ENCODE measurements at regions not wholly inside any gene's neighbourhood (a gene's known extent, or its start where the extent isn't known, plus 50 kb on each side); places are given as distances from the start of the nearest gene placed in this dataset.

DNA sequence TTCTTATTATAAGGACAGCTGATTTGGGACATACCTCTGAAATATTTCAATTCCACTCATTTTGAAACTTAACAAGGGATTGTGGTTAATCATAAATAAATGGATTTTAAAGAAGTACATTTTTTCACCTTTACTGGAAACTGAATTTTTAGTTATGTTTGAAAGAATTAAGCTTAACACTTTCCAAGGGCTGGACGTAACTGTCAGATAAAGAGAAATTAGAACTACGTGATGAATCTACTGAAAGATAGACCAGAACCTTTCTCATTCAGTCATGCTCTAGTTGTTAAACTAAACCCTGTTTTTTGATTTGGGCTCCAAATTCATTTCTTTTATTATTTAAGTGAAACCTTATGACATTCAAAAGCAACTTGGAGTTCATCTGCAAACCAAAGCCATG, 1892.1 kb upstream of the SEL1L start:
- TF ChIP-seq RFX5 (IDR thresholded peaks at IDR 0.05), result no peak
- TF ChIP-seq, protein P1, sequence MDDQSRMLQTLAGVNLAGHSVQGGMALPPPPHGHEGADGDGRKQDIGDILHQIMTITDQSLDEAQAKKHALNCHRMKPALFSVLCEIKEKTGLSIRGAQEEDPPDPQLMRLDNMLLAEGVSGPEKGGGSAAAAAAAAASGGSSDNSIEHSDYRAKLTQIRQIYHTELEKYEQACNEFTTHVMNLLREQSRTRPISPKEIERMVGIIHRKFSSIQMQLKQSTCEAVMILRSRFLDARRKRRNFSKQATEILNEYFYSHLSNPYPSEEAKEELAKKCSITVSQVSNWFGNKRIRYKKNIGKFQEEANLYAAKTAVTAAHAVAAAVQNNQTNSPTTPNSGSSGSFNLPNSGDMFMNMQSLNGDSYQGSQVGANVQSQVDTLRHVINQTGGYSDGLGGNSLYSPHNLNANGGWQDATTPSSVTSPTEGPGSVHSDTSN (IDR thresholded peaks at IDR 0.05), result no peak
- no peak for TF ChIP-seq HOXB5 (CRISPR knock-in tag; IDR thresholded peaks at IDR 0.05)
- no peak for TF ChIP-seq CEBPB (IDR thresholded peaks at IDR 0.05)
- TF ChIP-seq, protein P2, sequence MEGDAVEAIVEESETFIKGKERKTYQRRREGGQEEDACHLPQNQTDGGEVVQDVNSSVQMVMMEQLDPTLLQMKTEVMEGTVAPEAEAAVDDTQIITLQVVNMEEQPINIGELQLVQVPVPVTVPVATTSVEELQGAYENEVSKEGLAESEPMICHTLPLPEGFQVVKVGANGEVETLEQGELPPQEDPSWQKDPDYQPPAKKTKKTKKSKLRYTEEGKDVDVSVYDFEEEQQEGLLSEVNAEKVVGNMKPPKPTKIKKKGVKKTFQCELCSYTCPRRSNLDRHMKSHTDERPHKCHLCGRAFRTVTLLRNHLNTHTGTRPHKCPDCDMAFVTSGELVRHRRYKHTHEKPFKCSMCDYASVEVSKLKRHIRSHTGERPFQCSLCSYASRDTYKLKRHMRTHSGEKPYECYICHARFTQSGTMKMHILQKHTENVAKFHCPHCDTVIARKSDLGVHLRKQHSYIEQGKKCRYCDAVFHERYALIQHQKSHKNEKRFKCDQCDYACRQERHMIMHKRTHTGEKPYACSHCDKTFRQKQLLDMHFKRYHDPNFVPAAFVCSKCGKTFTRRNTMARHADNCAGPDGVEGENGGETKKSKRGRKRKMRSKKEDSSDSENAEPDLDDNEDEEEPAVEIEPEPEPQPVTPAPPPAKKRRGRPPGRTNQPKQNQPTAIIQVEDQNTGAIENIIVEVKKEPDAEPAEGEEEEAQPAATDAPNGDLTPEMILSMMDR (IDR thresholded peaks at IDR 0.05), result no peak
- no peak for TF ChIP-seq JUN (IDR thresholded peaks at IDR 0.05)
- no peak for TF ChIP-seq BHLHE40 (IDR thresholded peaks at IDR 0.05; ENCODE audit: low read depth, low read length)
- TF ChIP-seq, protein P3, sequence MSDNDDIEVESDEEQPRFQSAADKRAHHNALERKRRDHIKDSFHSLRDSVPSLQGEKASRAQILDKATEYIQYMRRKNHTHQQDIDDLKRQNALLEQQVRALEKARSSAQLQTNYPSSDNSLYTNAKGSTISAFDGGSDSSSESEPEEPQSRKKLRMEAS (IDR thresholded peaks at IDR 0.05), result no peak
- TF ChIP-seq EP300 (IDR thresholded peaks at IDR 0.05), result no peak
- TF ChIP-seq POLR2A (IDR thresholded peaks at IDR 0.05; ENCODE audit: low read length), result no peak
- TF ChIP-seq PHF8 (IDR thresholded peaks at IDR 0.05; ENCODE audit: borderline replicate concordance, low read depth), result no peak
